Ascending aorta (tissue), 2 donors: ENCODE measurements at regions not wholly inside any gene's neighbourhood (a gene's known extent, or its start where the extent isn't known, plus 50 kb on each side); places are given as distances from the start of the nearest gene placed in this dataset.

Source experiments
- DNase-seq, 2 donors: peaks; one replicate each; pipeline ENCODE4 v3.0.0-alpha.2; 2019; ENCODE audit warnings: low spot score in 2 of 2
- H3K27ac ChIP-seq, 2 donors: fragments of 200-600 bp; sonication (generic); one replicate each; pipeline ENCODE4 v1.5.1; 2016 to 2017; ENCODE audit warnings: mild to moderate bottlenecking in 1 of 2
- H3K27me3 ChIP-seq: fragments of 200-600 bp; sonication (generic); one replicate; pipeline ENCODE4 v1.5.1; 2017
- H3K36me3 ChIP-seq, 2 donors: fragments of 200-600 bp; sonication (generic); one replicate each; pipeline ENCODE4 v1.5.1; 2016
- H3K4me1 ChIP-seq, 2 donors: fragments of 200-600 bp; sonication (generic); one replicate each; pipeline ENCODE4 v1.5.1; 2016 to 2017; ENCODE audit warnings: mild to moderate bottlenecking in 1 of 2
- H3K4me3 ChIP-seq, 2 donors: fragments of 200-600 bp; sonication (generic); one replicate each; pipeline ENCODE4 v1.5.1; 2016 to 2017; ENCODE audit warnings: mild to moderate bottlenecking in 1 of 2
- H3K9me3 ChIP-seq, 2 donors: fragments of 200-600 bp; sonication (generic); one replicate each; pipeline ENCODE4 v1.5.1; 2016
- intact Hi-C: fragments of 100-400 bp; cut with DNase I; formaldehyde crosslinking; loops from one replicate; pipeline ENCODE4 v1.15.1; 2023
- TF ChIP-seq, protein P1 (sequence below), 3 experiments: fragments of 200-600 bp in 2 of 3; fragments of 450-650 bp in 1 of 3; sonication (generic) in 2 of 3; IDR thresholded peaks; one replicate each; pipeline ENCODE4 v1.5.1; 2016 to 2019; ENCODE audit warnings: antibody characterized with exemption in 3 of 3, mild to moderate bottlenecking in 1 of 3, moderate library complexity in 1 of 3

DNA sequence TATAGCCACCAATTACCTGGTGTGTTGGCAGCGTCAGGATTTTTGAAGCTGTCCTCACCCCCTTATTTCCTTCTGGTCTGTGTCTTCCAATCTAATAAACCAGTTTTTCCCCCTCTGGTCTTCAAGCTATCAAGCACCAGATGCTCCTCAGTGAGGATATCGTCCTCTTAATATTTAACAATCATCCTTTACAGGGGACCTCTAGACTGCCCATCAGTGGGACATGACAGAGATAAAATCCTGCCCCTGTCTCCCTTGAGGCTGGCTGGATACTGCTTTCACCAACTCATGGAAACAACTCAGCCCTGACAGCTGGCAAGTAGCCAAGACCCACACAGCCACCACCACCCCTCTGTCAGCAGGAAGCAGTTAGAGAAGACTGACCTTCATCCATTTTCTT lies 421.0 kb upstream of the API5 start:
- intact Hi-C loops = no loop called here
- no peaks in the 10 kb centered on the region for H3K4me1 ChIP-seq

DNA sequence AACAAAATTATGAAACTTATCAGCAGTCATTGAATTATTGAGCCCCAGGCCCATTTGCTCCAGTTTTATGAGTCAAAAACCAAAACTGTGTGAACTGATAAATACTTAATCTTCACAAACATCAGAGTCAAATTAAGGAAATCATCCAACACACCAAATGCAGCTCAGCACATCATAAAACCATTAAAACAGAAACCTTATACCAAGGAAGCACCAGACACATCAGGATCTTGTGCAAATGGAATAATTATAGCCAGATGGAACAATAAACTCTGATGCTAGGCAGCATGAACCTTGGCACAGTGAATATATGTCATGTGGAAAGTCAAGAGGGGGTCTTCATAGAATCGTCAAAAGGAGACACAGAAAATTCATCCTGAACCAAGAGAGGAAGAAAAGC lies 410.7 kb upstream of the API5 start:
- no peak overlapping the region for H3K4me3 ChIP-seq
- H3K4me1 ChIP-seq = no peaks in the 10 kb centered on the region
- no peak overlapping the region for H3K27ac ChIP-seq
- H3K36me3 ChIP-seq = no peaks in the 10 kb centered on the region
- H3K27me3 ChIP-seq = no peaks in the 10 kb centered on the region
- TF ChIP-seq, protein P1, sequence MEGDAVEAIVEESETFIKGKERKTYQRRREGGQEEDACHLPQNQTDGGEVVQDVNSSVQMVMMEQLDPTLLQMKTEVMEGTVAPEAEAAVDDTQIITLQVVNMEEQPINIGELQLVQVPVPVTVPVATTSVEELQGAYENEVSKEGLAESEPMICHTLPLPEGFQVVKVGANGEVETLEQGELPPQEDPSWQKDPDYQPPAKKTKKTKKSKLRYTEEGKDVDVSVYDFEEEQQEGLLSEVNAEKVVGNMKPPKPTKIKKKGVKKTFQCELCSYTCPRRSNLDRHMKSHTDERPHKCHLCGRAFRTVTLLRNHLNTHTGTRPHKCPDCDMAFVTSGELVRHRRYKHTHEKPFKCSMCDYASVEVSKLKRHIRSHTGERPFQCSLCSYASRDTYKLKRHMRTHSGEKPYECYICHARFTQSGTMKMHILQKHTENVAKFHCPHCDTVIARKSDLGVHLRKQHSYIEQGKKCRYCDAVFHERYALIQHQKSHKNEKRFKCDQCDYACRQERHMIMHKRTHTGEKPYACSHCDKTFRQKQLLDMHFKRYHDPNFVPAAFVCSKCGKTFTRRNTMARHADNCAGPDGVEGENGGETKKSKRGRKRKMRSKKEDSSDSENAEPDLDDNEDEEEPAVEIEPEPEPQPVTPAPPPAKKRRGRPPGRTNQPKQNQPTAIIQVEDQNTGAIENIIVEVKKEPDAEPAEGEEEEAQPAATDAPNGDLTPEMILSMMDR (IDR thresholded peaks at IDR 0.05) = no peak
- intact Hi-C loops = no loop called here
- DNase-seq = no peak
- no peaks in the 10 kb centered on the region for H3K9me3 ChIP-seq

More for the DNA sequence above, 421.0 kb upstream of the API5 start:
- H3K27ac ChIP-seq = no peak overlapping the region
- H3K27me3 ChIP-seq = no peaks in the 10 kb centered on the region
- TF ChIP-seq, protein P1 (IDR thresholded peaks at IDR 0.05) = no peak
- no peak overlapping the region for H3K4me3 ChIP-seq
- no peaks in the 10 kb centered on the region for H3K9me3 ChIP-seq
- no peaks in the 10 kb centered on the region for H3K36me3 ChIP-seq
- no peak for DNase-seq

DNA sequence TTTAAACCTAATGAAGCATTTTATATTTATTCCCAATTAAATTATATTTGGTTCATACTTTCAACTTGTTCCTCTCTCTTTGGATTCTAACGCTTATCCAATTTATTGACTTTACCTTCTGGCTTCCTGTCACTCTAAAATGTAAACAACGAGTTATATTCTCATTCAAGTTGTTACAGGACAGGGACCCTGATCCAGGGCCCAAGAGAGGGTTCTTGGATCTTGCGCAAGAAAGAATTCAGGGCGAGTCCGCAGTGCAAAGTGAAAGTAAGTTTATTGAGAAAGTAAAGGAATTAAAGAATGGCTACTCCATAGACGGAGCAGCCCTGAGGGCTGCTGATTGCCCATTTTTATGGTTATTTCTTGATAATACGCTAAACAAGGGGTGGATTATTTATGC lies 405.6 kb upstream of the API5 start:
- TF ChIP-seq, protein P1 (IDR thresholded peaks at IDR 0.05) = no peak
- Histone ChIP-seq H3K4me1 (no peaks in the 10 kb centered on the region), H3K36me3 (no peaks in the 10 kb centered on the region), H3K27ac (no peak overlapping the region), H3K4me3 (no peak overlapping the region), H3K9me3 (no peaks in the 10 kb centered on the region), H3K27me3 (no peaks in the 10 kb centered on the region)
- intact Hi-C loops = no loop called here
- DNase-seq = no peak

DNA sequence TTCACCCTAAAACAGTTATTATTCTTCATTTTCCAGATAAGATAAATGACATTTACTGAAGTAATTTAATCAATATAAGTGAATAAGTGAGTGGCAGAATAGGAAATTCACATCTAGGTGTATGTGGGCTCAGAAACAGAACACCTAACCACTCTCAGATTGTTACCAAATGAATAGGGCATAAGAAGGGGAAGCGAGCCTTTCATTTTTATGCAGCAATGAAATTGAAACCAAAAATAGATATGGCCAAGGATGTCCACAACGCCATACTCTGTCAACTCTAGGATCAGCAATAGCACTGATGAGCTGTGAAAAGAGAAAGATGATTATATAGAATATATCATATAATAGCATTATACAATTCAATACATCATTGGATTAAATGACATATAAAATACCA lies 398.1 kb upstream of the API5 start:
- Histone ChIP-seq H3K4me3 (no peak overlapping the region), H3K4me1 (no peaks in the 10 kb centered on the region), H3K27ac (no peak overlapping the region), H3K27me3 (no peaks in the 10 kb centered on the region), H3K9me3 (no peaks in the 10 kb centered on the region), H3K36me3 (no peaks in the 10 kb centered on the region)
- DNase-seq = no peak
- TF ChIP-seq, protein P1 (IDR thresholded peaks at IDR 0.05) = no peak
- intact Hi-C loops = no loop called here

DNA sequence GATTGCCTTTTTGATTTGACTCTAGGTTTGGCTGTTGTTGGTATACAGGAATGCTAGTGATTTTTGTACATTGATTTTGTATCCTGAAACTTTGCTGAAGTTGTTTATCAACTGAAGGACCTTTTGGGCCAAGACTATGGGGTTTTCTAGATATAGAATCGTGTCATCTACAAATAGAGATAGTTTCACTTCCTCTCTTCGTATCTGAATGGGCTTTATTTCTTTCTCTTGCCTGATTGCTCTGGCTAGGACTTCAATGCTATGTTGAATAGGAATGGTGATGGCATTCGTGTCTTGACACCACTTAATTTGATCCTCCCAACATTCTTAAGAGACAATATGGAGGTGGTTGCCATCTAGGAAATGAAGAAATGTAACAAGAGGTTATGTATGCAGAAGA lies 388.1 kb upstream of the API5 start:
- Histone ChIP-seq H3K4me1 (no peaks in the 10 kb centered on the region), H3K27me3 (no peaks in the 10 kb centered on the region), H3K36me3 (no peaks in the 10 kb centered on the region), H3K4me3 (no peak overlapping the region), H3K9me3 (no peaks in the 10 kb centered on the region), H3K27ac (no peak overlapping the region)
- TF ChIP-seq, protein P1 (IDR thresholded peaks at IDR 0.05) = no peak
- no peak for DNase-seq
- intact Hi-C loops = no loop called here

DNA sequence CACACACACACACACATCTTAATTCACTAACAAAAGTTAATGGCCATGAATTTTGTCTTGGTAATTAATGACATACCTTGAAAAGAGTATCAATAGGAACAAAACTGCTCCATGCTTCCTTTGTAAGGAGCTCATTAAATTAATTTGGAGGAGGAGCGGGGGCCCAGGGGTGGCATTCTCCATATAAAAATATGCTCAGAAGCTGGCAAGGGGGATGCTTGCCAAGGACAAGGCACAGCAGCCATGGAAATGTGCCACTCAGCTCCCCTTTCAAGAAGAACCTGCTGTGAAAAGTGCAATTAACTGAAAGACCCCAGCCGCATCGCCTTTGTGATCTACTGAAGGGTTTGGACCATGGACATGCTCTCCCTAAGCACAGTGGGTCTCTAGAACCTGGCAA lies 385.9 kb upstream of the API5 start:
- Histone ChIP-seq H3K4me3 (no peak overlapping the region), H3K36me3 (no peaks in the 10 kb centered on the region), H3K27me3 (no peaks in the 10 kb centered on the region), H3K4me1 (no peaks in the 10 kb centered on the region), H3K9me3 (no peaks in the 10 kb centered on the region), H3K27ac (no peak overlapping the region)
- TF ChIP-seq, protein P1 (IDR thresholded peaks at IDR 0.05) = no peak
- intact Hi-C loops = no loop called here
- no peak for DNase-seq
